ENCODE measurements at regions not wholly inside any gene's neighbourhood (a gene's known extent, or its start where the extent isn't known, plus 50 kb on each side); places are given as distances from the start of the nearest gene placed in this dataset.

GRCh38 chr6:112450663-112451062, 103.5 kb downstream of the RFPL4B start:
- TF ChIP-seq CTCF (IDR thresholded peaks at IDR 0.05; ENCODE audit: extremely low read depth in 1 of 2, insufficient read depth in 1 of 2, low read depth in 1 of 2, low read length in 2 of 2) = no peak
- TF ChIP-seq POLR2A (IDR thresholded peaks at IDR 0.05; ENCODE audit: low read depth, low read length) = no peak

Measured in endothelial cell of umbilical vein (primary cell).